ENCODE measurements at regions not wholly inside any gene's neighbourhood (a gene's known extent, or its start where the extent isn't known, plus 50 kb on each side); places are given as distances from the start of the nearest gene placed in this dataset.
A peak's percentile ranks its signal among the peaks of the same experiment; 100 is the strongest.

DNA sequence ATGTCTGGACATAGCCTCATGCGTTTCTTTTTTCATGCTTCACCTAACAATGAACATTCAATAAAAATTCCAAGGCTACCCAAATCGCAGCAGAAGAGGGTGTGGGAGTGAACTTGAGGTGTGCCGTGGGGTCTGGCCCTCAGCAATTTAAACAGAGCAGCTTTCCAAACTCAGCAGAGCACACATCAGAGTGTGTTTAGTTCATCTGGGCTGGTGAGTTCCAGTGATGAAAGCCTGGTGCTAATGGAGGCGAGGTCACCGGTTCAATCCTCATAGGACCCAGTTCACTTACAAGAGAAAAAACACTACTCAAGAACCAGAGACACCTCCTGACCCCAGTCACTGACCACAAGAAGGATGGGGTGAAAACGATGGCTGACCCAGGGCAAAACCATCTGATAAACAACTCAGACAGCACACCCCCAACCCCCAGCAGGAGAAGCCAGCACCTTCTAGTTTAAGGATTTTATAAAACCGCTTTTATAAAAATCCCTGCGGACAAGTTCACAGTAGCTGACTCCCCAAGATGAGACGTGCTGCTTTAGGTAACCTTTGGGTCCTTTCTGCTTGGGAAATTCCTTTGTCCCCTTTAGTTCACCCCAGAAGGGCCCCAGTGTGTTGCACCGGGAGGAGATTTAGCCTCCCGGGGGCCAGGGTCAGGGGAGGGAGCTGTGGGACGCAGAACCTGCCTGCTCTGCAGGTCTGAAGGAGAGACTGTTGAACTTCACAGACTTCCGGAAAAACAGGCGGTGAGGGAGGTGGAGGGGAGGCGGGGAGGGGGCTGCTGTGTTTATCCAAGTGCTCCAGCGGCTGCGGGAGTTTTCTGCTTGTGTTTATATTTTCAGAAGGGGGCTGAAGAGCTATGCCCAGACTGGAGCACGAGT, 152.7 kb upstream of the SOX11 start:
- no peak for DNase-seq (ENCODE audit: low spot score)

DNA sequence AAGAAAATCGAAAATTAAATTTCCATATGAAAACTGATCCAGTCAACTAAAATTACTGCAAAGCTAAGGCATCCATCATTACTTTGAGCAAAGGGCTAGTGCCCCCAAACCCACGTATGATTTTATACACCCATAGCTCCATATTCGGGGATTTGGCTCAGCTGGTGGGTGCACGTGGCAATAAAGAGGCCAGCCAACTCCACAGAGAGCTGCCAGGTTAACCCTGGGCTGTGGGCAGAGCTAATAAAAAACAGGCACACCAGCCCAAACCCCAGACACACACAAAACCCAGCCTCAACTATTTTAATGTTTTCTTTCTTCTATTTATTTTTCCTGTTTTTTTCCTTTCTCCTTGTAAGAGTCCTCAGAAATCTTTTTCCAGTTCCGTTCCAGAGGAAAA, 151.3 kb upstream of the SOX11 start:
- DNase-seq (ENCODE audit: low spot score) = no peak

DNA sequence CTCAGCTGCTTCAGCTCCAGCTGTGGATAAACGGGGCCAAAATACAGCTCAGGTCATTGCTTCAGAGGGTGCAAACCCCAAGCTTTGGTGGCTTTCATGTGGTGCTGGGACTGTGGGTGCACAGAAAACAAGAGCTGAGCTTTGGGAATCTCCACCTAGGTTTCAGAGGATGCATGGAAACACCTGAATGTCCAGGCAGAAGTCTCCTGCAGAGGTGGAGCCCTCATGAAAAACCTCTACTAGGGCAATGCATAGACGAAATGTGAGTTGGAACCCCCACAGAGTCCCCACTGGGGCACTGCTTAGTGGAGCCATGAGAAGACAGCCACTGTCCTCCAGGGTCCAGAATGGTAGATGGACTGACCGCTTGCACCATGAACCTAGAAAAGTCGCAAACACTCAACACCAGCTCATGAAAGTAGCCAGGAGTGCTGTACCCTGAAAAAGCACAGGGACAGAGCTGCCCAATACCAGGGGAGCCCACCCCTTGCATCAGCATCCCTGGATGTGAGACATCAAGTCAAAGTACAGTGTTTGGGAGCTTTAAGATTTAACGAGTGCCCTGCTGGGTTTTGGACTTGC, 147.9 kb upstream of the SOX11 start:
- no peak for DNase-seq (ENCODE audit: low spot score)

DNA sequence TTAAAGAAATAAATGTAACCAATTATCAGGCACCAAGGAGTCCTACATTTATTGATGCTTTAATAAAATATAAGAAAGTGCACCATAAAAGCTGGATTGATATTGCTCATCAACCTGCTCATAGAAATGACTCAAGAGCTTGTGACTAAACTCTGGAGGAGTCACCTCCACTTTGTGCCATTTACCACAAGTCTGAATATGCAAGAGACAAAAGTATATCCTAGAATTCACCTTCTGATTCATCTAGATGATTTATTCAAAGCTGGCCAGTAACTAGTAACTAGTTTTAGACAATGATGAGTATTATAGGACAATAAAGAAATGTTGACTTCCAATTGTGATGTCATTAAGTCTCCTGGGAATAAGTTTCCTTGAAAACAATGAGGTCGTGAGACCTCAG, 146.0 kb upstream of the SOX11 start:
- DNase-seq (ENCODE audit: low spot score) = peak; percentile 95

GRCh38 chr2:5548991-5549715, 143.0 kb upstream of the SOX11 start:
- peak; percentile 80 for DNase-seq (ENCODE audit: low spot score)

DNA sequence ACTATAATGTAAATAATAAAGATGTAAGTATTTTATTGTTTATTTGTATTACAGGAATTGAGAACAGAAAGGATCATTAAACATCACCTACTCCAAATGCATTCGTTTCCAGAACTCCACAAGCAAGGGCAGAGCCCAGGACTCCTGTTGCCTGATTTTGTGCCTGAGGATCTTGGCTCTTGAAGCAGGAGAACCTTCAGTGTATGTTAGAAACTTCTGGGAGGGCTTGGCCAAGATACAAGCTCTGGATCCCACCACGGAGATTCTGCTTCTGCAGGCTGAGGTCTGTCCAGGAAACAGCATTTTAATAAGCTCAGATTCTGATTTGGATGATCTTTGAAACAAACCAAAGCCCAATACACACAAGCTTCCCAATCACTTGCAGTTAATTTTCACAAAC, 142.4 kb upstream of the SOX11 start:
- no peak for DNase-seq (ENCODE audit: low spot score)

DNA sequence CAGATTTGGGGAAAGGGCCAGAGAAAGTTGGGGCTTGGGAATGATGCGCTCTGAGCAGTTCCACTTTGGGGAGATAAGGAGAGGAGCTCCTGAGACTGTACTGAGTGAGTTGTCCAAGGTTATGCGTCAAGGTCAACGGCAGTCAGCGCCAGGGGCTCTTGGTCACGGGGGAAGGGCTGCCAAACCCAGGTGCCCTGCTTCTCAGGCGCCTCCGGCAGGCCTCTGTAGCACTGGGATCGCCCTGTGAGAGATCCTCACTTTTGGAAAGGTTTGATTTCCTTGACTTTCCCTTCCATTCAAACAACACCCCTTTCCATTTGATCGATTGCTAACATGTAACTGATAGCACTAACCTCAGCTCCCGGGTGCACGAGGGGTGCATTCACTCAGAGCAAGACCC, 136.5 kb upstream of the SOX11 start:
- no peak for DNase-seq (ENCODE audit: low spot score)

GRCh38 chr2:5561006-5561405, 131.2 kb upstream of the SOX11 start:
- peak; percentile 77 for DNase-seq (ENCODE audit: low spot score)

DNA sequence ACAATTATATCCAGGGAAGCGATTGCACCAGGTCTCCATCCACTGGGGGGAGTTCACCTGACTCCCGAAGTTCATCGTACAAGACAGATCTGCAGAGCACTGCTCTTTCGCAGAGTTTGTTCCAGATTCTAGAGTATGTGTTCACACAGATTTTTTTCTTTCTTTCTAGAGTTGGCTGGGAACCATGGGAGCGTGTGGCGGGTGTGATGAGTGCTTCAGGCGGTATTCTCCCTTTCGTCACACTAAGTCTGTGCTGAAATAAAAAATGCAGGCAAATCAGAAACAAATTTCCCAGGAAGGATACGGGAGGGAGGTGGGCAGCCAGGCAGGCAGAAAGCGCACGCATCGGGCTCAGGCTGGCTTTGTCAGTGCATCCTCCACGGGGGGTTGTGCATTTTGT, 129.8 kb upstream of the SOX11 start:
- no peak for DNase-seq (ENCODE audit: low spot score)

DNA sequence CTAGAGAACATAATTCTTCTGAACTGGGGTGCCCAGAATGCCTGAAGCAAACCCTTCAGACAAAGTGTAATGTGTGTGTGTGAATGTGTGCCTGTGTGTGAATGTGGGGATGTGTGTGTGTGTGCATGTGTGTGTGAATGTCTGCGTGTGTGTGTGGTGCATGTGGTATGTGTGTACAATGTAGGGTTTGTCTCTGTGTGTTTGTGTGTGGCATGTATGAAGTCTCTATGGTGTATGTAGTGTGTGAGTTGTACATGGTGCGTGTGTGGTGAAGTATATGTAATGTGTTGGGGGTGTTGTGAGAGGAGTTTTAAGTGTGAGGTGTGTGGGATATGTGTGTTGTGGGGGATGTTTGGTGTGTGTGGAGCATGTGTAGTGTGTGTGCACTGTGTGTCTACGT, 129.3 kb upstream of the SOX11 start:
- DNase-seq (ENCODE audit: low spot score) = no peak

- no peak for DNase-seq (ENCODE audit: low spot score)
Measured at GRCh38 chr2:5563411-5563810, 128.8 kb upstream of the SOX11 start.

- no peak for DNase-seq (ENCODE audit: low spot score)
Measured at GRCh38 chr2:5569256-5569655, 122.9 kb upstream of the SOX11 start.

- DNase-seq (ENCODE audit: low spot score) = no peak
Measured at GRCh38 chr2:5576015-5576414, 116.2 kb upstream of the SOX11 start.

- DNase-seq (ENCODE audit: low spot score) = no peak
Measured at GRCh38 chr2:5587766-5588165, 104.4 kb upstream of the SOX11 start.

DNA sequence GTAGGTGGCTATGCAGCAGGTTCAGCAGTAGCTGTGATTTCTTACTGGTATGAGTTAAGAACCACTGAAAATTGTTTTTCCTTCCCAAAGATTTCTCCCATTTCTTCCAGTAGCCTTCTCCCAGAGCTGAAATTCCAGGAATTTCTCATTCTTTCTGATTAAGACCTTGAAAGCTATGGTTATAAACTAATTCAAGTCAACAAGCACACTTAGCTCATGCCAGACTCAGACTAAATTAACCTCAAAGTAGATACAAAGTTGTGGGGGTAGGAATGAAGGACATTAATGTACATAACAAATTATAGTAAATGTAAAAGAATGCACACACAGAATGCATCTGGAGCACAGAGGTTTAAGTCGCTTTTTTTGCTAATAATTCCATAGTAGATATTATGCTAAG, 103.6 kb upstream of the SOX11 start:
- DNase-seq (ENCODE audit: low spot score) = no peak

GRCh38 chr2:5589183-5589582, 103.0 kb upstream of the SOX11 start:
- DNase-seq (ENCODE audit: low spot score) = no peak

GRCh38 chr2:5590886-5591285, 101.3 kb upstream of the SOX11 start:
- DNase-seq (ENCODE audit: low spot score) = no peak

GRCh38 chr2:5592916-5593315, 99.3 kb upstream of the SOX11 start:
- no peak for DNase-seq (ENCODE audit: low spot score)

- DNase-seq (ENCODE audit: low spot score) = no peak
Measured at GRCh38 chr2:5594249-5594695, 97.9 kb upstream of the SOX11 start.

- DNase-seq (ENCODE audit: low spot score) = no peak
Measured at GRCh38 chr2:5596868-5597267, 95.3 kb upstream of the SOX11 start.

DNA sequence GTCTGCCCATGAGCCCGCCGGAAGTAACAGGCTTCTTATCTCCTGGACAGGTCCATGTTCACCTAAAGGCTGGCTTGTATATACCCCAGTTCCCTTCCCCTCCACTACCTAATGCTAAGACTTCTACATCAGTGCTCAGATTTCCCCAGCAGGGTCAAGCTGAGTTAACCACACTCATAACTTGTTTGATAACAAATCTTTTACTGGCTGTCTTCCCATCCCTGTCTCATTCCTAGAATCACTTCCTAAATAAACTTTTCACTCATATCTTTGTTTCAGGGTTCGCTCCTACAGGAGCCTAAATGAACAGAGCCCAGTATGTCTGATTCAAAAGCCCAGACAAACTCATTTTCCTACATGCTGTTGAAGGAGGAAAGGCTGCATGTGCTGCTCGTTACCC, 94.0 kb upstream of the SOX11 start:
- DNase-seq (ENCODE audit: low spot score) = no peak

DNA sequence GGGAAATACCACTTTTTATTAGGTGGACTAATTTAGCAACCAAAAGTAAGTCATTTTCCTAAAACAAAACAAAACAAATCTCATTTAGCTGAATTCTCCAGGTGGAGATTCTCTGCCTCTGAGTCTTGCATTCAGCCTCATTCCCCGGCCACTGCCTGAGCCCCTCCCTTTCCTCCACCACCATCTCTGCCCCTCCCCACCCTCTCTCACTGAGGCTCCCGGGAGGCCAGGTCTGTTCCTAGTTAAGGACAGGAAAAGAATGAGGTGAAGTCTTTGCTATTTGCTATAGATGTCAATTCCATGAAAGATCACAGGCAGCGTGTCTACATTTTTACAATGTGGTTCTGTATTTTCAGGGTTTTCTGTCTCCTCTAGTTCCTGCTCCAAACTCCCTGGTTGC, 83.0 kb upstream of the SOX11 start:
- no peak for DNase-seq (ENCODE audit: low spot score)

DNA sequence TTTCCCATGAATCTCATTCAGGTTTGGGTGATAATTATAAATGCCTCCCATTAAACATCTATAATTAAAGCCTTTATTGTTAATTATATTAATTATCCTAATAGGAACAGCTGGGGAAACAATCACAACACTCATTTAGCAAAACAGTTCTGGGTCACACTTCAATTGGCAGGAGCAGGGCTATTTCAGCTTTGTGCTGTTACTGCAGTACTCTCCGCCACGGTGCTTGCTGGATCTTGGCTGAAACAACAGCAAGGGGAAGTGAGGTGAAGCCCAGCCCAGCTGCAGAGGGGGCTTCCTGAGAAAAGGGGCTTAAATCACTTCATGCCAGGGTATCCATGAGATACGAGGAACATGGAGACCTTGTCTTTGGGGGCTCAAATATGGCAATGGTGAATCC, 79.5 kb upstream of the SOX11 start:
- no peak for DNase-seq (ENCODE audit: low spot score)
